LNCaP clone FGC (cell line): ENCODE measurements at regions not wholly inside any gene's neighbourhood (a gene's known extent, or its start where the extent isn't known, plus 50 kb on each side); places are given as distances from the start of the nearest gene placed in this dataset.

Experiments used
- DNase-seq: peaks from one replicate; pipeline ENCODE4 v3.0.0-alpha.2; 2011; ENCODE audit warnings: low read depth
- H3K4me3 ChIP-seq: 2 replicates; pipeline ENCODE4 v1.5.1; 2011; ENCODE audit warnings: mild to moderate bottlenecking, low read depth, low read length, control low read depth
- CTCF ChIP-seq: IDR thresholded peaks from 2 replicates; pipeline ENCODE4 v1.5.1; 2012; ENCODE audit warnings: mild to moderate bottlenecking; ENCODE audit not compliant: control insufficient read depth, insufficient read depth; ENCODE audit errors: extremely low read depth

GRCh38 chr5:29379619-29380018 is 1813.9 kb upstream of the CDH6 start:
- no peak overlapping the region for H3K4me3 ChIP-seq
- no peak for TF ChIP-seq CTCF
- DNase-seq: no peak

- H3K4me3 ChIP-seq: no peak overlapping the region
- no peak for TF ChIP-seq CTCF
- no peak for DNase-seq
Measured at GRCh38 chr5:29378104-29378503, 1815.4 kb upstream of the CDH6 start.

GRCh38 chr5:29370248-29370647 is 1823.2 kb upstream of the CDH6 start:
- TF ChIP-seq CTCF: no peak
- H3K4me3 ChIP-seq: no peak overlapping the region
- DNase-seq: no peak

- peak; percentile 54 for TF ChIP-seq CTCF
- no peak for DNase-seq
- no peak overlapping the region for H3K4me3 ChIP-seq
Measured at GRCh38 chr5:29367176-29367833, 1826.2 kb upstream of the CDH6 start.

- DNase-seq: no peak
- no peak overlapping the region for H3K4me3 ChIP-seq
- no peak for TF ChIP-seq CTCF
Measured at GRCh38 chr5:29351170-29351569, 1842.3 kb upstream of the CDH6 start.

GRCh38 chr5:29337030-29337429 is 1856.5 kb upstream of the CDH6 start:
- no peak for TF ChIP-seq CTCF
- DNase-seq: no peak
- no peak overlapping the region for H3K4me3 ChIP-seq

- TF ChIP-seq CTCF: no peak
- DNase-seq: no peak
- H3K4me3 ChIP-seq: no peak overlapping the region
Measured at GRCh38 chr5:29321591-29321990, 1871.9 kb upstream of the CDH6 start.
